ENCODE measurements at regions not wholly inside any gene's neighbourhood (a gene's known extent, or its start where the extent isn't known, plus 50 kb on each side); places are given as distances from the start of the nearest gene placed in this dataset.

DNA sequence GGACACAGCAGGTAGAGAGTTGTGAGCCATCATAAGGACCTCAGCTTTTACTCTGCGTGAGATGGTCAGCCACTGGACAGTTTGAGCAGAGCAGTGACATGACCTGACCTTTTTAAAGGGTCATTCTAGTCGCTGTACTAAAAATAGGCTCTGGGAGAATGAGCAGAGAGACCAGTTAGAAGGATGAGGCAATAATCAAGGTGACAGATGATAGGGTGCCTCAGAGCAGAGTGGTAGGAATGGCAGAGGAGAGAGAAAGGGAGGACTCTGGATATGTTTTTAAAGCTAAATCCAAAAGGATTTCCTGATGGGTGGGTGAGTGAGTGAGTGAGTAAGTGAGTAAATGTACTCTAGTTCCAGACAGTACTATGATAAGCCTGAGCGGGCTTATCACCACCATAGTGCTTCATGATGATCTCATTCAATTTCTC lies 83.6 kb upstream of the ARHGAP5 start:
- no peaks in the 10 kb centered on the region for H3K27me3 ChIP-seq
- H3K9me3 ChIP-seq, result no peaks in the 10 kb centered on the region
- DNase-seq, result no peak
- intact Hi-C loops (cut with DNase I; ENCODE audit: low total_unique reads), result no loop called here
- H3K4me1 ChIP-seq, result peaks cover 3% of the 10 kb centered on the region
- WGBS, 2 donors, result 74 to 81% methylated on average over 3 of the region's 3 CpGs
- no peak for TF ChIP-seq POLR2A (IDR thresholded peaks at IDR 0.05)
- TF ChIP-seq, protein P1, sequence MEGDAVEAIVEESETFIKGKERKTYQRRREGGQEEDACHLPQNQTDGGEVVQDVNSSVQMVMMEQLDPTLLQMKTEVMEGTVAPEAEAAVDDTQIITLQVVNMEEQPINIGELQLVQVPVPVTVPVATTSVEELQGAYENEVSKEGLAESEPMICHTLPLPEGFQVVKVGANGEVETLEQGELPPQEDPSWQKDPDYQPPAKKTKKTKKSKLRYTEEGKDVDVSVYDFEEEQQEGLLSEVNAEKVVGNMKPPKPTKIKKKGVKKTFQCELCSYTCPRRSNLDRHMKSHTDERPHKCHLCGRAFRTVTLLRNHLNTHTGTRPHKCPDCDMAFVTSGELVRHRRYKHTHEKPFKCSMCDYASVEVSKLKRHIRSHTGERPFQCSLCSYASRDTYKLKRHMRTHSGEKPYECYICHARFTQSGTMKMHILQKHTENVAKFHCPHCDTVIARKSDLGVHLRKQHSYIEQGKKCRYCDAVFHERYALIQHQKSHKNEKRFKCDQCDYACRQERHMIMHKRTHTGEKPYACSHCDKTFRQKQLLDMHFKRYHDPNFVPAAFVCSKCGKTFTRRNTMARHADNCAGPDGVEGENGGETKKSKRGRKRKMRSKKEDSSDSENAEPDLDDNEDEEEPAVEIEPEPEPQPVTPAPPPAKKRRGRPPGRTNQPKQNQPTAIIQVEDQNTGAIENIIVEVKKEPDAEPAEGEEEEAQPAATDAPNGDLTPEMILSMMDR (IDR thresholded peaks at IDR 0.05), result no peak
- H3K4me3 ChIP-seq, result no peak overlapping the region
- no peak overlapping the region for H3K27ac ChIP-seq
- H3K36me3 ChIP-seq (ENCODE audit: low read depth, missing control alignments), result no peaks in the 10 kb centered on the region

DNA sequence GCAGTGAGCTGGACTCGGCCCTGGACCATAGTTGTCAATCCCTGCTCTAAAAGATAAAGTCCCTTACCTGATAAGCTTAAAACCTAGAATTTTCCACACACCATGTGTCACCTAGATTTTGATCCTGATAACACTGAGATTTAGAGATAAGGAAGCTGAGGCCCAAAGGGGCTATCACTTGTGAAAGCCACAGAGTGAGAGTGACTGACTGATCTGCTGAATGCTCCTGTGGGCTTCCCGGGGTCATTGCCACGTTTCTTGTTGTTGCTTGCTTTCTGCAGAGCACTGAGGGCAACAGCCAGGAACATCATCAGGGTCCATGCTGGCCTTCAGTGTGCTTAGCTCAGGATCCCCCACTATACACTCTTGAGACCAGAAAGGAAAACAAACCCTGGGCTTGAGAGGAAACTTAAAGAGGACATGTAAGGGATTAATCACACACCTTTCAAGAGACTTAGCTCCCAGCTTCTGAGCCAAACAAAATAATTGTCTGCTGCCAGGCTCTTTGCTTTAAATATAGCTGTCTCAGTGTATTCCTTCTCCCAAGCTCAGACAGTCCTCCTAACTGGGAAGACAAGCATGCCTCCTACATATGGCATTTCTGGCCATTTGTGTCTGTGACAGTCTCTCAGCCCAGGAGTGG lies 82.6 kb upstream of the ARHGAP5 start:
- intact Hi-C loops (cut with DNase I; ENCODE audit: low total_unique reads), result no loop called here
- no peaks in the 10 kb centered on the region for H3K36me3 ChIP-seq (ENCODE audit: low read depth, missing control alignments)
- peaks cover 3% of the 10 kb centered on the region for H3K4me1 ChIP-seq
- no peak overlapping the region for H3K4me3 ChIP-seq
- WGBS, 2 donors, result 69 to 74% methylated on average over 3 of the region's 3 CpGs
- H3K27ac ChIP-seq, result no peak overlapping the region
- no peaks in the 10 kb centered on the region for H3K9me3 ChIP-seq
- no peak for DNase-seq
- no peaks in the 10 kb centered on the region for H3K27me3 ChIP-seq
- TF ChIP-seq, protein P1 (IDR thresholded peaks at IDR 0.05), result no peak
- no peak for TF ChIP-seq POLR2A (IDR thresholded peaks at IDR 0.05)

DNA sequence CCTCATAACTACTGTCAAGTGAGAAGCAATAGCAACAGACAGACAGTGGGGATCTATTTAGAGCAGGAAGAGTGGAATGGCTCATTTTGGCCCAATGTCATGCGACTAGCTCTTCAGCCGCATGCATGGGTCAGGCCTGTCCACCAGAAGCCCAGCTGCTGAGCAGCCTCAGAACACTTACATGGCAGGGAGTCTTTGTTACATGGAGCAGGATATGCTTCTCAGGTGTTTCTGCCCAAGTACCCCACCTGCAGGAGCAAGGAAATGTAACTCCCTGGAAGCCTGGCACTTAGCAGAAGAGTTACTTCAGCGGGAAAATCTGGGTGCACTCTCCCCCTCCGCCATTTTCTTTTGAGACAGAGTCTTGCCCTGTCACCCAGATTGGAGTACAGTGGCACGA lies 73.5 kb upstream of the ARHGAP5 start:
- 96% methylated on average over 5 of the region's 5 CpGs for WGBS, 2 donors
- intact Hi-C loops (cut with DNase I; ENCODE audit: low total_unique reads), result no loop called here
- peaks cover 9% of the 10 kb centered on the region for H3K4me1 ChIP-seq
- DNase-seq, result no peak
- no peak overlapping the region for H3K27ac ChIP-seq
- TF ChIP-seq, protein P1 (IDR thresholded peaks at IDR 0.05), result no peak
- no peak for TF ChIP-seq POLR2A (IDR thresholded peaks at IDR 0.05)
- H3K9me3 ChIP-seq, result no peaks in the 10 kb centered on the region
- H3K36me3 ChIP-seq (ENCODE audit: low read depth, missing control alignments), result no peaks in the 10 kb centered on the region
- no peak overlapping the region for H3K4me3 ChIP-seq
- no peaks in the 10 kb centered on the region for H3K27me3 ChIP-seq

DNA sequence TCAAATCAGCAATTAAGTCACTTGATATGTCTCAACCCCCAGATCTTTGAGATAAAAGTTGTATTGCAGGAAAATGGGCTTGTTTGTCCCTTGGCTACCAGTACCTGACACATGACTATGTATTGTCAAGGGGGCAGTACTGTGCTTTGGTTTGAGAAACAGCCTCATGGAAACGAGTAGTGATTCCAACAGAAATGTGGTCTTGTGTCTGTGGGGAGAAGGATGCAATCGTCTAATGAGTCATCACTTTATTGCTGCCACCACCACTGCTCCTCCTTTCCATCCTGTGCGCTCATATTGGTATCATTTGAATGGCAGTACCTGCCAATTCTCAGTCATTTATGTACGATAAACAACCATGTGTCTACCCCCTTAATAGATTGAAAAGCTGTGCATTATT lies 72.8 kb upstream of the ARHGAP5 start:
- WGBS, 2 donors, result 59 to 78% methylated on average over 4 of the region's 4 CpGs
- no peak overlapping the region for H3K4me3 ChIP-seq
- intact Hi-C loops (cut with DNase I; ENCODE audit: low total_unique reads), result no loop called here
- H3K27me3 ChIP-seq, result no peaks in the 10 kb centered on the region
- no peaks in the 10 kb centered on the region for H3K36me3 ChIP-seq (ENCODE audit: low read depth, missing control alignments)
- H3K9me3 ChIP-seq, result no peaks in the 10 kb centered on the region
- DNase-seq, result no peak
- no peak overlapping the region for H3K27ac ChIP-seq
- no peak for TF ChIP-seq POLR2A (IDR thresholded peaks at IDR 0.05)
- TF ChIP-seq, protein P1 (IDR thresholded peaks at IDR 0.05), result no peak
- H3K4me1 ChIP-seq, result peaks cover 9% of the 10 kb centered on the region

DNA sequence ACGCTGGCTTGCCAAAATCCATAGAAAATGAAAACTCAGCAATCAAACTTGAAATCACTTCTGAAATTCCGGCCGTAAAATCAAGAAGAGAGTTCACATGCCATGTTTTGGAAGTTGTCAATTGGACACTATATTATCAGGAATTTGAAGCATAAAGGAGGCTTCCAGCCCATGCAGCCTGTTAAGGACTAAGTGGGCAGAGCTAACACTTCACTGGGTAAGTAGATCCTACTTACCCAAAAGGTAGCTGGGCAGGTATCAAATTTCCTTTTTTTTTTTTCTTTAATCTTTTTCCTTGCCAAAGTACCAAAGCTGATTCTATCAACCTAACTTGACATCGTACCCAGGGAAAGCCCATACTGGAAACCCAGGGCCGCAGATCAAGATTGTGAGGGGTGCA lies 71.5 kb upstream of the ARHGAP5 start:
- WGBS, 2 donors, result 83 to 87% methylated on average over 5 of the region's 5 CpGs
- Histone ChIP-seq H3K9me3 (no peaks in the 10 kb centered on the region), H3K4me3 (no peak overlapping the region), H3K4me1 (peaks cover 9% of the 10 kb centered on the region), H3K27me3 (no peaks in the 10 kb centered on the region), H3K36me3 (ENCODE audit: low read depth, missing control alignments) (no peaks in the 10 kb centered on the region), H3K27ac (no peak overlapping the region)
- no peak for DNase-seq
- TF ChIP-seq, protein P1 (IDR thresholded peaks at IDR 0.05), result no peak
- no peak for TF ChIP-seq POLR2A (IDR thresholded peaks at IDR 0.05)
- intact Hi-C loops (cut with DNase I; ENCODE audit: low total_unique reads), result no loop called here
